Neural progenitor cell (in vitro differentiated cells): ENCODE measurements at regions not wholly inside any gene's neighbourhood (a gene's known extent, or its start where the extent isn't known, plus 50 kb on each side); places are given as distances from the start of the nearest gene placed in this dataset.

ENCODE experiments used
- DNase-seq: peaks from one replicate; pipeline ENCODE4 v3.0.0-alpha.2; 2016; ENCODE audit warnings: low spot score
- H2AFZ ChIP-seq: fragments of 200-600 bp; sonication (generic); replicated peaks from 2 replicates; pipeline ENCODE4 v1.6.1; 2016; ENCODE audit warnings: antibody characterized with exemption
- H3F3A ChIP-seq: fragments of 200-600 bp; sonication (generic); 2 replicates; pipeline ENCODE4 v1.6.1; 2016; ENCODE audit warnings: antibody characterized with exemption, low read depth
- H3K27ac ChIP-seq: fragments of 200-600 bp; sonication (generic); 2 replicates; pipeline ENCODE4 v1.5.1; 2016; ENCODE audit warnings: mild to moderate bottlenecking
- H3K27me3 ChIP-seq: fragments of 200-600 bp; sonication (generic); 2 replicates; pipeline ENCODE4 v1.6.1; 2016; ENCODE audit warnings: mild to moderate bottlenecking, moderate library complexity
- H3K36me3 ChIP-seq: fragments of 200-600 bp; sonication (generic); 2 replicates; pipeline ENCODE4 v1.5.1; 2016
- H3K4me1 ChIP-seq: fragments of 200-600 bp; sonication (generic); 2 replicates; pipeline ENCODE4 v1.6.1; 2016; ENCODE audit warnings: mixed run types
- H3K4me2 ChIP-seq: fragments of 200-600 bp; sonication (generic); 2 replicates; pipeline ENCODE4 v1.6.1; 2016
- H3K4me3 ChIP-seq: fragments of 200-600 bp; sonication (generic); 2 replicates; pipeline ENCODE4 v1.5.1; 2016
- H3K79me2 ChIP-seq: fragments of 200-600 bp; sonication (generic); 2 replicates; pipeline ENCODE4 v1.6.1; 2016; ENCODE audit warnings: low read depth
- H3K9ac ChIP-seq: fragments of 200-600 bp; sonication (generic); 2 replicates; pipeline ENCODE4 v1.6.1; 2016
- H3K9me3 ChIP-seq: fragments of 200-600 bp; sonication (generic); 2 replicates; pipeline ENCODE4 v1.5.1; 2016; ENCODE audit warnings: low read depth
- H4K20me1 ChIP-seq: fragments of 200-600 bp; sonication (generic); 2 replicates; pipeline ENCODE4 v1.6.1; 2016; ENCODE audit warnings: low read depth
- H3K27ac Mint-ChIP-seq: 3 replicates; pipeline ENCODE4 v1.8.0; 2021; ENCODE audit warnings: mixed read lengths
- H3K27me3 Mint-ChIP-seq: 2 replicates; pipeline ENCODE4 v1.8.0; 2022; ENCODE audit warnings: low read depth, mild to moderate bottlenecking, inconsistent platforms, moderate library complexity, mixed read lengths; ENCODE audit not compliant: insufficient read depth
- H3K36me3 Mint-ChIP-seq: 3 replicates; pipeline ENCODE4 v1.8.0; 2021; ENCODE audit warnings: mixed read lengths
- H3K4me1 Mint-ChIP-seq: 3 replicates; pipeline ENCODE4 v1.8.0; 2021; ENCODE audit warnings: mixed read lengths
- H3K4me3 Mint-ChIP-seq: 3 replicates; pipeline ENCODE4 v1.8.0; 2021; ENCODE audit warnings: mild to moderate bottlenecking, moderate library complexity, mixed read lengths
- H3K9me3 Mint-ChIP-seq: 3 replicates; pipeline ENCODE4 v1.8.0; 2020; ENCODE audit warnings: mixed read lengths
- CTCF ChIP-seq: fragments of 200-600 bp; sonication (generic); IDR thresholded peaks from 2 replicates; pipeline ENCODE4 v1.5.1; 2017; ENCODE audit warnings: antibody characterized with exemption, mild to moderate bottlenecking
- EZH2 ChIP-seq: fragments of 200-600 bp; sonication (generic); IDR thresholded peaks from 2 replicates; pipeline ENCODE4 v1.6.1; 2017; ENCODE audit warnings: antibody characterized with exemption, mild to moderate bottlenecking, moderate library complexity
- EZH2phosphoT487 ChIP-seq: fragments of 200-600 bp; sonication (generic); IDR thresholded peaks from 2 replicates; pipeline ENCODE4 v1.6.1; 2017; ENCODE audit warnings: antibody characterized with exemption

GRCh38 chr4:188839704-188840103, 700.5 kb downstream of the TRIML1 start:
- TF ChIP-seq CTCF (no peak), EZH2 (no peak), EZH2phosphoT487 (no peak)
- no peak overlapping the region for H3K4me3 Mint-ChIP-seq

GRCh38 chr4:188841523-188841922, 702.3 kb downstream of the TRIML1 start:
- Mint-ChIP-seq H3K4me3 (no peak overlapping the region), H3K27me3 (no peaks in the 10 kb centered on the region), H3K4me1 (peaks cover 5% of the 10 kb centered on the region), H3K9me3 (no peaks in the 10 kb centered on the region), H3K27ac (no peak overlapping the region), H3K36me3 (no peaks in the 10 kb centered on the region)
- no peak overlapping the region for H3K4me2 ChIP-seq
- no peak for DNase-seq
- TF ChIP-seq EZH2 (no peak), EZH2phosphoT487 (no peak), CTCF (no peak)
- H3K4me3 ChIP-seq, result no peak overlapping the region
- no peaks in the 10 kb centered on the region for H3F3A ChIP-seq
- H3K9me3 ChIP-seq, result no peaks in the 10 kb centered on the region
- no peaks in the 10 kb centered on the region for H4K20me1 ChIP-seq
- H3K79me2 ChIP-seq, result no peaks in the 10 kb centered on the region
- H3K9ac ChIP-seq, result no peak overlapping the region
- peaks cover 3% of the 10 kb centered on the region for H3K4me1 ChIP-seq
- no peak overlapping the region for H2AFZ ChIP-seq
- no peaks in the 10 kb centered on the region for H3K36me3 ChIP-seq
- no peaks in the 10 kb centered on the region for H3K27me3 ChIP-seq
- no peak overlapping the region for H3K27ac ChIP-seq

More at GRCh38 chr4:188839704-188840103, 700.5 kb downstream of the TRIML1 start:
- Mint-ChIP-seq H3K4me1 (no peaks in the 10 kb centered on the region), H3K27ac (no peak overlapping the region), H3K36me3 (no peaks in the 10 kb centered on the region), H3K9me3 (no peaks in the 10 kb centered on the region), H3K27me3 (no peaks in the 10 kb centered on the region)
- Histone ChIP-seq H3K4me2 (no peak overlapping the region), H3K4me3 (no peak overlapping the region), H2AFZ (peak overlapping the region; percentile 55), H3K9me3 (no peaks in the 10 kb centered on the region), H3K36me3 (no peaks in the 10 kb centered on the region), H3K79me2 (no peaks in the 10 kb centered on the region), H3F3A (no peaks in the 10 kb centered on the region), H3K4me1 (no peaks in the 10 kb centered on the region), H4K20me1 (no peaks in the 10 kb centered on the region), H3K27me3 (no peaks in the 10 kb centered on the region), H3K9ac (no peak overlapping the region), H3K27ac (no peak overlapping the region)
- no peak for DNase-seq

GRCh38 chr4:188854436-188854835, 715.2 kb downstream of the TRIML1 start:
- no peak overlapping the region for H2AFZ ChIP-seq
- H3K4me3 Mint-ChIP-seq, result no peak overlapping the region
- peaks cover 5% of the 10 kb centered on the region for H3K9me3 ChIP-seq
- H3K9me3 Mint-ChIP-seq, result peaks cover 15% of the 10 kb centered on the region
- H4K20me1 ChIP-seq, result no peaks in the 10 kb centered on the region
- no peaks in the 10 kb centered on the region for H3K27me3 ChIP-seq
- DNase-seq, result no peak
- H3K4me1 Mint-ChIP-seq, result no peaks in the 10 kb centered on the region
- H3F3A ChIP-seq, result no peaks in the 10 kb centered on the region
- H3K9ac ChIP-seq, result no peak overlapping the region
- H3K36me3 ChIP-seq, result no peaks in the 10 kb centered on the region
- no peak overlapping the region for H3K27ac Mint-ChIP-seq
- no peaks in the 10 kb centered on the region for H3K4me1 ChIP-seq
- H3K79me2 ChIP-seq, result no peaks in the 10 kb centered on the region
- H3K27ac ChIP-seq, result no peak overlapping the region
- no peak overlapping the region for H3K4me2 ChIP-seq
- TF ChIP-seq EZH2phosphoT487, result no peak
- no peak for TF ChIP-seq EZH2
- TF ChIP-seq CTCF, result no peak
- no peaks in the 10 kb centered on the region for H3K36me3 Mint-ChIP-seq
- H3K4me3 ChIP-seq, result no peak overlapping the region
- peaks cover 2% of the 10 kb centered on the region for H3K27me3 Mint-ChIP-seq

GRCh38 chr4:188858696-188859095, 719.5 kb downstream of the TRIML1 start:
- Mint-ChIP-seq H3K27me3 (peaks cover 2% of the 10 kb centered on the region), H3K27ac (no peak overlapping the region)
- no peaks in the 10 kb centered on the region for H3K4me1 ChIP-seq

More at GRCh38 chr4:188858696-188859095, 719.5 kb downstream of the TRIML1 start:
- no peaks in the 10 kb centered on the region for H3K36me3 Mint-ChIP-seq
- Histone ChIP-seq H4K20me1 (no peaks in the 10 kb centered on the region), H3K9me3 (peaks cover 3% of the 10 kb centered on the region), H2AFZ (no peak overlapping the region), H3K27me3 (no peaks in the 10 kb centered on the region), H3K9ac (no peak overlapping the region), H3K4me2 (no peak overlapping the region), H3K4me3 (no peak overlapping the region), H3K79me2 (no peaks in the 10 kb centered on the region), H3K36me3 (no peaks in the 10 kb centered on the region), H3F3A (no peaks in the 10 kb centered on the region), H3K27ac (no peak overlapping the region)
- TF ChIP-seq EZH2phosphoT487 (no peak), CTCF (no peak), EZH2 (no peak)
- peaks cover 10% of the 10 kb centered on the region for H3K9me3 Mint-ChIP-seq
- no peak for DNase-seq
- H3K4me3 Mint-ChIP-seq, result no peak overlapping the region
- no peaks in the 10 kb centered on the region for H3K4me1 Mint-ChIP-seq
